A549 (cell line): ENCODE measurements at regions not wholly inside any gene's neighbourhood (a gene's known extent, or its start where the extent isn't known, plus 50 kb on each side); places are given as distances from the start of the nearest gene placed in this dataset.

Source experiments
- ATAC-seq, 2 experiments: fragments of 200-7000 bp in 1 of 2; fragments of >200 bp in 1 of 2; cut with Nextera tagmentation in 1 of 2; cut with Tn5 transposase in 1 of 2; 3 replicates each; pipeline versions ENCODE4 v1.8.0 to v1.9.1; 2018 to 2020; ENCODE audit warnings: mild to moderate bottlenecking in 1 of 2, moderate library complexity in 1 of 2
- CTCF ChIA-PET: fragments of 300-600 bp; sonication (Branson Sonifier 250); formaldehyde crosslinking; extraction: SDS; loops from one replicate; lab custom pipeline; 2021; ENCODE audit warnings: antibody characterized with exemption, inconsistent platforms; lab: Yijun Ruan, JAX
- POLR2A ChIA-PET: fragments of 350-600 bp; formaldehyde crosslinking; extraction: SDS; loops from one replicate; lab custom pipeline; 2021; ENCODE audit warnings: antibody characterized with exemption, inconsistent platforms; lab: Yijun Ruan, JAX
- DNase-seq, 2 experiments: peaks; one replicate each; pipeline versions ENCODE4 v3.0.0 to v3.0.0-alpha.2; 2011 to 2016; ENCODE audit warnings: low read depth in 1 of 2, low spot score in 1 of 2
- FAIRE-seq: peaks from 2 replicates; lab custom pipeline; 2011; peaks lifted over from hg19 to GRCh38; lab: Jason Lieb, UNC
- H3K27ac ChIP-seq, 2 experiments: fragments of >200 bp; sonication (Bioruptor Twin); formaldehyde crosslinking; 3 replicates each; pipeline ENCODE4 v1.5.1; 2016 to 2017
- H3K4me1 ChIP-seq: fragments of >200 bp; sonication (Bioruptor Twin); formaldehyde crosslinking; 3 replicates; pipeline ENCODE4 v1.6.1; 2016
- H3K4me2 ChIP-seq: fragments of >200 bp; sonication (Bioruptor Twin); formaldehyde crosslinking; 3 replicates; pipeline ENCODE4 v1.6.1; 2016
- H3K4me3 ChIP-seq: fragments of >200 bp; sonication (Bioruptor Twin); formaldehyde crosslinking; 3 replicates; pipeline ENCODE4 v1.5.1; 2016
- H3K9me3 ChIP-seq: fragments of >200 bp; sonication (Bioruptor Twin); formaldehyde crosslinking; 3 replicates; pipeline ENCODE4 v1.6.1; 2016
- CBX8 ChIP-seq: fragments of 200-600 bp; sonication (generic); IDR thresholded peaks from 2 replicates; pipeline ENCODE4 v1.6.1; 2016
- CEBPB ChIP-seq, 2 experiments: fragments of >200 bp in 1 of 2; sonication (Bioruptor Twin) in 1 of 2; formaldehyde crosslinking in 1 of 2; IDR thresholded peaks; 2 replicates each; pipeline ENCODE4 v1.6.1; 2012 to 2016
- CHD4 ChIP-seq: fragments of 200-600 bp; sonication (generic); IDR thresholded peaks from 2 replicates; pipeline ENCODE4 v1.6.1; 2016; ENCODE audit warnings: antibody characterized with exemption, mild to moderate bottlenecking, borderline replicate concordance
- CTCF ChIP-seq: fragments of >200 bp; sonication (Bioruptor Twin); formaldehyde crosslinking; IDR thresholded peaks from 3 replicates; pipeline ENCODE4 v1.5.1; 2016
- EHF ChIP-seq: fragments of 250-450 bp; sonication (Bioruptor Pico); IDR thresholded peaks from 2 replicates; pipeline ENCODE4 v1.5.0; 2020; ENCODE audit warnings: mild to moderate bottlenecking
- ELK1 ChIP-seq: fragments of 150-350 bp; IDR thresholded peaks from 2 replicates; pipeline ENCODE4 v1.6.1; 2014; ENCODE audit warnings: low read depth, mild to moderate bottlenecking, low read length
- FOSB ChIP-seq: fragments of 250-450 bp; sonication (Bioruptor Pico); IDR thresholded peaks from 2 replicates; pipeline ENCODE4 v1.5.0; 2020; ENCODE audit warnings: mild to moderate bottlenecking, moderate library complexity
- HEYL ChIP-seq: fragments of 250-450 bp; sonication (Bioruptor Pico); IDR thresholded peaks from 2 replicates; pipeline ENCODE4 v1.8.0; 2021; ENCODE audit warnings: mild to moderate bottlenecking, moderate library complexity
- HMGXB4 ChIP-seq: fragments of 250-450 bp; sonication (Bioruptor Pico); IDR thresholded peaks from 2 replicates; pipeline ENCODE4 v1.5.0; 2021; ENCODE audit warnings: mild to moderate bottlenecking, moderate library complexity, borderline replicate concordance
- HOXA7 ChIP-seq: fragments of 250-450 bp; sonication (Bioruptor Pico); IDR thresholded peaks from 2 replicates; pipeline ENCODE4 v1.5.0; 2020; ENCODE audit warnings: mild to moderate bottlenecking, moderate library complexity
- HOXB13 ChIP-seq: fragments of 250-450 bp; sonication (Bioruptor Pico); IDR thresholded peaks from 2 replicates; pipeline ENCODE4 v1.5.0; 2020; ENCODE audit warnings: low read depth, mild to moderate bottlenecking, moderate library complexity
- KDM5A ChIP-seq: fragments of 200-600 bp; sonication (generic); IDR thresholded peaks from 2 replicates; pipeline ENCODE4 v1.6.1; 2016; ENCODE audit warnings: antibody characterized with exemption, mild to moderate bottlenecking
- MAZ ChIP-seq: fragments of 150-350 bp; IDR thresholded peaks from 2 replicates; pipeline ENCODE4 v1.6.1; 2014; ENCODE audit warnings: antibody characterized with exemption, low read depth, low read length, borderline replicate concordance
- NPAS2 ChIP-seq: fragments of 250-450 bp; sonication (Bioruptor Pico); IDR thresholded peaks from 2 replicates; pipeline ENCODE4 v1.8.0; 2022; ENCODE audit warnings: mild to moderate bottlenecking, moderate library complexity, borderline replicate concordance
- NR3C1 ChIP-seq: fragments of >200 bp; sonication (Bioruptor Twin); formaldehyde crosslinking; IDR thresholded peaks from 3 replicates; pipeline ENCODE4 v1.6.1; 2017
- RAD21 ChIP-seq, 2 experiments: fragments of >200 bp in 1 of 2; sonication (Bioruptor Twin) in 1 of 2; formaldehyde crosslinking in 1 of 2; IDR thresholded peaks in 1 of 2; conservative IDR thresholded peaks in 1 of 2; 2 replicates in 1 of 2; 3 replicates in 1 of 2; pipeline ENCODE4 v1.6.1; 2012 to 2018; ENCODE audit warnings: inconsistent platforms in 1 of 2
- REST ChIP-seq: fragments of 200-600 bp; sonication (generic); IDR thresholded peaks from 2 replicates; pipeline ENCODE4 v1.6.1; 2016; ENCODE audit warnings: antibody characterized with exemption, mild to moderate bottlenecking, moderate library complexity
- ZFP36 ChIP-seq: fragments of 450-650 bp; IDR thresholded peaks from 2 replicates; pipeline ENCODE4 v1.6.1; 2014; ENCODE audit warnings: borderline replicate concordance; ENCODE audit not compliant: partially characterized antibody
- ZSCAN20 ChIP-seq: fragments of 250-450 bp; sonication (Bioruptor Pico); IDR thresholded peaks from 2 replicates; pipeline ENCODE4 v1.8.0; 2022; ENCODE audit warnings: mild to moderate bottlenecking, moderate library complexity
- WGBS: methylation state at CpG from one replicate; pipeline ENCODE4 v1.1.6; 2017; ENCODE audit errors: missing lambda C conversion rate; 5-methylcytosine and 5-hydroxymethylcytosine counted together

- TF ChIP-seq HMGXB4 (no peak), RAD21 (conservative IDR thresholded peaks at IDR 0.05 in 1 of 2, IDR thresholded peaks at IDR 0.05 in 1 of 2) (no peak), REST (no peak), CHD4 (no peak), NPAS2 (CRISPR knock-in tag) (no peak), MAZ (no peak), CTCF (no peak)
These were observed 109.5 kb upstream of the NLRP1 start (continued) for GRCh38 chr17:5693821-5694220.

GRCh38 chr17:5694551-5694950, 110.2 kb upstream of the NLRP1 start:
- H3K4me3 ChIP-seq = no peak overlapping the region
- H3K4me2 ChIP-seq = no peak overlapping the region
- no peaks in the 10 kb centered on the region for H3K4me1 ChIP-seq
- no peak for ATAC-seq
- CTCF ChIA-PET = interaction anchor here (0.7 to 3.5 kb wide), 2 partner anchors 12 to 511 kb away, joined by 3 to 17 read pairs; no protein-coding TSS in a partner anchor
- DNase-seq = peak in 1 of 2 experiments; percentile 18
- WGBS = 31% methylated on average over 8 of the region's 8 CpGs
- POLR2A ChIA-PET = no interaction called here
- H3K27ac ChIP-seq = no peak overlapping the region
- H3K9me3 ChIP-seq = peaks cover 8% of the 10 kb centered on the region; the same call in 2 of the 3 replicates
- no peak for FAIRE-seq
- TF ChIP-seq ELK1 (no peak), EHF (no peak), CEBPB (IDR thresholded peaks at IDR 0.05) (no peak), MAZ (no peak)

GRCh38 chr17:5695480-5695879, 111.2 kb upstream of the NLRP1 start:
- POLR2A ChIA-PET = no interaction called here
- H3K27ac ChIP-seq = no peak overlapping the region
- H3K9me3 ChIP-seq = peaks cover 8% of the 10 kb centered on the region; the same call in 2 of the 3 replicates
- DNase-seq (no peak), ATAC-seq (no peak), FAIRE-seq (no peak)
- H3K4me2 ChIP-seq = no peak overlapping the region
- H3K4me3 ChIP-seq = no peak overlapping the region
- no peaks in the 10 kb centered on the region for H3K4me1 ChIP-seq
- 52% methylated on average over 3 of the region's 3 CpGs for WGBS
- CTCF ChIA-PET = interaction anchor here (3.5 kb wide), 1 partner anchor 11 kb away, joined by 17 read pairs; no protein-coding TSS in a partner anchor
- TF ChIP-seq HMGXB4 = no peak
- TF ChIP-seq HOXB13 (CRISPR knock-in tag) = no peak
- no peak for TF ChIP-seq CBX8
- no peak for TF ChIP-seq KDM5A
- TF ChIP-seq CHD4 = no peak
- no peak for TF ChIP-seq REST
- no peak for TF ChIP-seq FOSB
- no peak for TF ChIP-seq ZSCAN20 (CRISPR knock-in tag)
- no peak for TF ChIP-seq NR3C1
- TF ChIP-seq HOXA7 = no peak
- no peak for TF ChIP-seq ZFP36
- TF ChIP-seq HEYL (CRISPR knock-in tag) = no peak
